ENCODE measurements at regions not wholly inside any gene's neighbourhood (a gene's known extent, or its start where the extent isn't known, plus 50 kb on each side); places are given as distances from the start of the nearest gene placed in this dataset.

DNA sequence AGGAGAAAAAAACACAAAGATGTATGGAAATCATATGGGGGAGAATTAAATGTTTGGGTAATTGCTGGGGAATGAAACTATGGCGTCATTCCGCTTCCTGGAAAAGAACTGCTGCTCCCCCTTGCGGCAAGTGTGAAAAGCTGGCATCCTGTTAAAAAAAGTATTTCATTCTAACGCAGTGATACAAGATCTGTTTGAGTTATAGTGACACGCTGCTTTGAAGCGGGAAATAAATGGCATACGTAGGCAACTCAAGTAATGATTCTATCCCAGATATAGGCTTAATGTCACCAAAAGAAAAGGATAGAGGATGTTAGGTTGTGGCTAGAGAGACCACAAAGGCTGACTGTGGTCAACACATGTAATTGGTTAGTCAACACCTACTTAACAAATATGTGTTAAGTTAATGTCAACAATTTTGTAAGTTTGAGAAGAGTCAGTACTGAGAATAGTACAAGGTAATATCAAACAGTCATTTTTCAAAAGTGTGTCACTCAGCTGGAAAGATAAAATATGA, 70.2 kb upstream of the ALDH1A1 start (continued):
- TF ChIP-seq, protein P1, sequence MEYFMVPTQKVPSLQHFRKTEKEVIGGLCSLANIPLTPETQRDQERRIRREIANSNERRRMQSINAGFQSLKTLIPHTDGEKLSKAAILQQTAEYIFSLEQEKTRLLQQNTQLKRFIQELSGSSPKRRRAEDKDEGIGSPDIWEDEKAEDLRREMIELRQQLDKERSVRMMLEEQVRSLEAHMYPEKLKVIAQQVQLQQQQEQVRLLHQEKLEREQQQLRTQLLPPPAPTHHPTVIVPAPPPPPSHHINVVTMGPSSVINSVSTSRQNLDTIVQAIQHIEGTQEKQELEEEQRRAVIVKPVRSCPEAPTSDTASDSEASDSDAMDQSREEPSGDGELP (CRISPR knock-in tag; IDR thresholded peaks at IDR 0.05; ENCODE audit: borderline replicate concordance) = no peak
- TF ChIP-seq TEAD1 (CRISPR knock-in tag; IDR thresholded peaks at IDR 0.05) (no peak), FOSL1 (tag; conservative IDR thresholded peaks at IDR 0.05) (peak; percentile 11; the same call in 1 of the 2 replicates), HDAC8 (tag; IDR thresholded peaks at IDR 0.05) (no peak), SP2 (IDR thresholded peaks at IDR 0.05; ENCODE audit: extremely low read depth, low read depth, low read length, poor library complexity, severe bottlenecking) (no peak), ZFP1 (CRISPR knock-in tag; IDR thresholded peaks at IDR 0.05) (no peak), ZSCAN32 (CRISPR knock-in tag; IDR thresholded peaks at IDR 0.05) (no peak), ZNF124 (CRISPR knock-in tag; IDR thresholded peaks at IDR 0.05) (no peak), SREBF1 (IDR thresholded peaks at IDR 0.05; ENCODE audit: borderline replicate concordance, low read depth, low read length) (no peak), RBM22 (IDR thresholded peaks at IDR 0.05; ENCODE audit: low read depth, low read length, poor library complexity, severe bottlenecking) (no peak), ZNF184 (CRISPR knock-in tag; IDR thresholded peaks at IDR 0.05) (no peak), MED1 (CRISPR knock-in tag; IDR thresholded peaks at IDR 0.05; ENCODE audit: borderline replicate concordance) (no peak), PHB (CRISPR knock-in tag; IDR thresholded peaks at IDR 0.05) (no peak), L3MBTL2 (IDR thresholded peaks at IDR 0.05) (peak; percentile 45; the same call in 1 of the 2 replicates), CC2D1A (IDR thresholded peaks at IDR 0.05) (peak; percentile 81), ETV5 (CRISPR knock-in tag; IDR thresholded peaks at IDR 0.05; ENCODE audit: low read depth) (no peak), CCAR2 (IDR thresholded peaks at IDR 0.05; ENCODE audit: low read depth, low read length) (no peak), TEAD2 (tag; IDR thresholded peaks at IDR 0.05) (no peak), MTA2 (IDR thresholded peaks at IDR 0.05; ENCODE audit: low read depth) (no peak), SRF (CRISPR knock-in tag; IDR thresholded peaks at IDR 0.05) (0 out of 4 replicates have a peak, but pooled peaks of 1 of the 2 experiments have one; percentile 21), GABPA (tag; conservative IDR thresholded peaks at IDR 0.05; ENCODE audit: low read depth) (peak; percentile 47), PHF8 (IDR thresholded peaks at IDR 0.05; ENCODE audit: borderline replicate concordance, low read length) (no peak), CCNT2 (IDR thresholded peaks at IDR 0.05; ENCODE audit: borderline replicate concordance, extremely low read depth, insufficient read length, low read depth, low read length) (no peak), SMARCA5 (IDR thresholded peaks at IDR 0.05) (no peak)
- TF ChIP-seq, protein P2, sequence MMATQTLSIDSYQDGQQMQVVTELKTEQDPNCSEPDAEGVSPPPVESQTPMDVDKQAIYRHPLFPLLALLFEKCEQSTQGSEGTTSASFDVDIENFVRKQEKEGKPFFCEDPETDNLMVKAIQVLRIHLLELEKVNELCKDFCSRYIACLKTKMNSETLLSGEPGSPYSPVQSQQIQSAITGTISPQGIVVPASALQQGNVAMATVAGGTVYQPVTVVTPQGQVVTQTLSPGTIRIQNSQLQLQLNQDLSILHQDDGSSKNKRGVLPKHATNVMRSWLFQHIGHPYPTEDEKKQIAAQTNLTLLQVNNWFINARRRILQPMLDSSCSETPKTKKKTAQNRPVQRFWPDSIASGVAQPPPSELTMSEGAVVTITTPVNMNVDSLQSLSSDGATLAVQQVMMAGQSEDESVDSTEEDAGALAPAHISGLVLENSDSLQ (IDR thresholded peaks at IDR 0.05) = no peak
- TF ChIP-seq, protein P3, sequence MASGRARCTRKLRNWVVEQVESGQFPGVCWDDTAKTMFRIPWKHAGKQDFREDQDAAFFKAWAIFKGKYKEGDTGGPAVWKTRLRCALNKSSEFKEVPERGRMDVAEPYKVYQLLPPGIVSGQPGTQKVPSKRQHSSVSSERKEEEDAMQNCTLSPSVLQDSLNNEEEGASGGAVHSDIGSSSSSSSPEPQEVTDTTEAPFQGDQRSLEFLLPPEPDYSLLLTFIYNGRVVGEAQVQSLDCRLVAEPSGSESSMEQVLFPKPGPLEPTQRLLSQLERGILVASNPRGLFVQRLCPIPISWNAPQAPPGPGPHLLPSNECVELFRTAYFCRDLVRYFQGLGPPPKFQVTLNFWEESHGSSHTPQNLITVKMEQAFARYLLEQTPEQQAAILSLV (tag; IDR thresholded peaks at IDR 0.05) = no peak
- TF ChIP-seq, protein P4, sequence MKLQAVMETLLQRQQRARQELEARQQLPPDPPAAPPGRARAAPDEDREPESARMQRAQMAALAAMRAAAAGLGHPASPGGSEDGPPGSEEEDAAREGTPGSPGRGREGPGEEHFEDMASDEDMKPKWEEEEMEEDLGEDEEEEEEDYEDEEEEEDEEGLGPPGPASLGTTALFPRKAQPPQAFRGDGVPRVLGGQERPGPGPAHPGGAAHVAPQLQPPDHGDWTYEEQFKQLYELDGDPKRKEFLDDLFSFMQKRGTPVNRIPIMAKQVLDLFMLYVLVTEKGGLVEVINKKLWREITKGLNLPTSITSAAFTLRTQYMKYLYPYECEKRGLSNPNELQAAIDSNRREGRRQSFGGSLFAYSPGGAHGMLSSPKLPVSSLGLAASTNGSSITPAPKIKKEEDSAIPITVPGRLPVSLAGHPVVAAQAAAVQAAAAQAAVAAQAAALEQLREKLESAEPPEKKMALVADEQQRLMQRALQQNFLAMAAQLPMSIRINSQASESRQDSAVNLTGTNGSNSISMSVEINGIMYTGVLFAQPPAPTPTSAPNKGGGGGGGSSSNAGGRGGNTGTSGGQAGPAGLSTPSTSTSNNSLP (IDR thresholded peaks at IDR 0.05; ENCODE audit: borderline replicate concordance, low read depth, low read length) = no peak
